ENCODE measurements at regions not wholly inside any gene's neighbourhood (a gene's known extent, or its start where the extent isn't known, plus 50 kb on each side); places are given as distances from the start of the nearest gene placed in this dataset.

DNA sequence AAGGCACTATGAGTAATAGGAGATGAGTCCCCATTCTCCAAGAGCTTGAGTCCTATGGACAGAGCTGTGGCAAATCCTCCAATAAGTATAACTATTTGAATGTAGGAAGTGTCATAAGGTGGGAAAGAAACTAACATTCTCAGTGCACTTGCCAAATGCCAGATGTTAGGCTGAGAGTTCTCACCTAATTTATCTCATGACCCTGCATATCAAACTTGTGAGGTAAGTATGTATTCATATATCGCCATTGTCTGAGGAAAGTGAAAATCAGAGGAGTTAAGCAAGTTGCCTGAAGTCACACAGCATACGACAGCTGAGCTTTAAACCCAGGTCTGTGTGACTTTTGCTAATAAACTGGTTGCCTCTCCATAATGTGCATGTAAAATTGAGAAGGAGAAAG, 169.5 kb downstream of the TTC32 start:
- Histone ChIP-seq H3K4me3 (ENCODE audit: insufficient read depth, low read length) (no peak overlapping the region), H3K36me3 (ENCODE audit: insufficient read depth, low read length) (no peaks in the 10 kb centered on the region), H3K9me3 (ENCODE audit: low read depth, low read length) (no peaks in the 10 kb centered on the region), H3K27me3 (ENCODE audit: insufficient read depth, low read length) (no peaks in the 10 kb centered on the region), H3K4me1 (ENCODE audit: insufficient read depth, low read length) (peaks cover 17% of the 10 kb centered on the region), H4K20me1 (ENCODE audit: insufficient read depth, low read length) (no peaks in the 10 kb centered on the region), H3K27ac (ENCODE audit: low read depth, low read length) (no peak overlapping the region), H2AFZ (ENCODE audit: low read length) (no peak overlapping the region), H3K79me2 (ENCODE audit: insufficient read depth, low read length) (no peaks in the 10 kb centered on the region), H3K4me2 (ENCODE audit: insufficient read depth, low read length) (no peak overlapping the region)
- TF ChIP-seq, protein P1, sequence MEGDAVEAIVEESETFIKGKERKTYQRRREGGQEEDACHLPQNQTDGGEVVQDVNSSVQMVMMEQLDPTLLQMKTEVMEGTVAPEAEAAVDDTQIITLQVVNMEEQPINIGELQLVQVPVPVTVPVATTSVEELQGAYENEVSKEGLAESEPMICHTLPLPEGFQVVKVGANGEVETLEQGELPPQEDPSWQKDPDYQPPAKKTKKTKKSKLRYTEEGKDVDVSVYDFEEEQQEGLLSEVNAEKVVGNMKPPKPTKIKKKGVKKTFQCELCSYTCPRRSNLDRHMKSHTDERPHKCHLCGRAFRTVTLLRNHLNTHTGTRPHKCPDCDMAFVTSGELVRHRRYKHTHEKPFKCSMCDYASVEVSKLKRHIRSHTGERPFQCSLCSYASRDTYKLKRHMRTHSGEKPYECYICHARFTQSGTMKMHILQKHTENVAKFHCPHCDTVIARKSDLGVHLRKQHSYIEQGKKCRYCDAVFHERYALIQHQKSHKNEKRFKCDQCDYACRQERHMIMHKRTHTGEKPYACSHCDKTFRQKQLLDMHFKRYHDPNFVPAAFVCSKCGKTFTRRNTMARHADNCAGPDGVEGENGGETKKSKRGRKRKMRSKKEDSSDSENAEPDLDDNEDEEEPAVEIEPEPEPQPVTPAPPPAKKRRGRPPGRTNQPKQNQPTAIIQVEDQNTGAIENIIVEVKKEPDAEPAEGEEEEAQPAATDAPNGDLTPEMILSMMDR (IDR thresholded peaks at IDR 0.05; ENCODE audit: extremely low read depth, low read depth, low read length) = no peak
- no peak for DNase-seq (ENCODE audit: insufficient read length, low spot score, missing footprints)

DNA sequence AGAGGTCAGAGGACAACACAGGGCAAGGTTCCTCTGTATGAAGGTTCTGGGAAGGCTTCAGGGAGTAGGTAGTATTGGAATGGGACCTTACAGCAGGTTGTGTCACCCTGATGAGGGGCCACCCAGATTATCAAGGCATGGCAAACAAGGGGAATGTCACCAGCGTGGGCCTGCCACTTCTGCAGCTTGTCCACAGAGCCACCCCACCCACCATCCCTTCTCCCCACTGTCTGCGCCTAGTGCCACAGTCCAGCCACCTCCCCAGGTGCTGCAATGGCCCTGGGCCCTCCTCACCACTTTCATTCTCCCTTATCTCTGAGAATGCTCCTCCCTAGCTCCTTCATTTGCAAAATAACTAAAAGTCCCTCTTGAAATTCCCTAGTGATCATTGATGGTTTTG, 170.3 kb downstream of the TTC32 start:
- TF ChIP-seq, protein P1 (IDR thresholded peaks at IDR 0.05; ENCODE audit: extremely low read depth, low read depth, low read length) = no peak
- Histone ChIP-seq H2AFZ (ENCODE audit: low read length) (no peak overlapping the region), H3K36me3 (ENCODE audit: insufficient read depth, low read length) (no peaks in the 10 kb centered on the region)

DNA sequence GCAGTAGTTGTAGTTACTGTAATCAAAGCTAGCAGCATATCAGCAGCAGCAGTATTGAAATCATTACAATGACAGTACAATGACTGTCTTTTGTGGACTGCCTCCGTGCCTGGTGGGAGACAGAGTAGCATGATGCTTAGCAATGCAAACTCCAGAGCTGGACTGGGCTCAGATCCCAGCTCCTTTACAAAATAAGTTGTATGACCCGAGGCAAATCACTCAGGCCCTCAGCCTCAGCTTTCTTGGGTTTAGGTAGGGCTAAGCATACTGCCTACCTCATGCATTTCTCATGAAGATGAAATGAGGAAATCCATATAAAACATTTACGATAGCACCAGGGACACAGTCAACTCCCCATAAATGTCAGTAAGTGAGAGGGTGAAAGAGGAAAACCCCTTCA, 170.7 kb downstream of the TTC32 start:
- Histone ChIP-seq H3K4me3 (ENCODE audit: insufficient read depth, low read length) (no peak overlapping the region), H3K27ac (ENCODE audit: low read depth, low read length) (no peak overlapping the region), H3K9me3 (ENCODE audit: low read depth, low read length) (no peaks in the 10 kb centered on the region), H3K4me2 (ENCODE audit: insufficient read depth, low read length) (no peak overlapping the region), H3K4me1 (ENCODE audit: insufficient read depth, low read length) (peaks cover 17% of the 10 kb centered on the region), H3K79me2 (ENCODE audit: insufficient read depth, low read length) (no peaks in the 10 kb centered on the region), H2AFZ (ENCODE audit: low read length) (no peak overlapping the region), H3K36me3 (ENCODE audit: insufficient read depth, low read length) (no peaks in the 10 kb centered on the region), H4K20me1 (ENCODE audit: insufficient read depth, low read length) (no peaks in the 10 kb centered on the region), H3K27me3 (ENCODE audit: insufficient read depth, low read length) (no peaks in the 10 kb centered on the region)
- TF ChIP-seq, protein P1 (IDR thresholded peaks at IDR 0.05; ENCODE audit: extremely low read depth, low read depth, low read length) = no peak
- no peak for DNase-seq (ENCODE audit: insufficient read length, low spot score, missing footprints)

More for the DNA sequence above, 170.3 kb downstream of the TTC32 start:
- Histone ChIP-seq H3K27ac (ENCODE audit: low read depth, low read length) (no peak overlapping the region), H3K4me2 (ENCODE audit: insufficient read depth, low read length) (no peak overlapping the region), H3K4me3 (ENCODE audit: insufficient read depth, low read length) (no peak overlapping the region), H4K20me1 (ENCODE audit: insufficient read depth, low read length) (no peaks in the 10 kb centered on the region), H3K79me2 (ENCODE audit: insufficient read depth, low read length) (no peaks in the 10 kb centered on the region), H3K27me3 (ENCODE audit: insufficient read depth, low read length) (no peaks in the 10 kb centered on the region), H3K4me1 (ENCODE audit: insufficient read depth, low read length) (peaks cover 17% of the 10 kb centered on the region), H3K9me3 (ENCODE audit: low read depth, low read length) (no peaks in the 10 kb centered on the region)
- DNase-seq (ENCODE audit: insufficient read length, low spot score, missing footprints) = no peak

DNA sequence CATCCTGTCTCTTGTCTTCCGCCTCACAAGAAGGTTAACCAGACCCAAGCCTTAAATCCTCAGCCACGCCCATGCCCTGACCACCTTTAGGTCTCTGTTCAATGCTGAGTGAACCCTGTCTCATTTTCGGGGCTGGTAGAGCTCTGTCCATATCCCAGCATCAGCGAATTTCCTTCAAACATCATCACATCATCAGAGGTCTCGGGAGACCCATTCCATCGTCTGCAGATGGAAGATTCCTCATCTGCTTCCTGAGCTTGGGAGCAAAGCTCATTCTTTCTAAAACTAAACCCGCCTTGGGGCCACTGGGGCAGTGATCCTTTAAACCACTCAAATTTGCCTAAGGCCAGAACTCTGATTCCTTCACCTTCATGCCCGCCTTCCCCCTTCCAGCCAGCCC, 173.7 kb downstream of the TTC32 start:
- TF ChIP-seq, protein P1 (IDR thresholded peaks at IDR 0.05; ENCODE audit: extremely low read depth, low read depth, low read length) = no peak
- Histone ChIP-seq H3K27me3 (ENCODE audit: insufficient read depth, low read length) (no peaks in the 10 kb centered on the region), H3K4me3 (ENCODE audit: insufficient read depth, low read length) (no peak overlapping the region), H3K9me3 (ENCODE audit: low read depth, low read length) (no peaks in the 10 kb centered on the region), H3K27ac (ENCODE audit: low read depth, low read length) (no peak overlapping the region), H3K79me2 (ENCODE audit: insufficient read depth, low read length) (no peaks in the 10 kb centered on the region), H2AFZ (ENCODE audit: low read length) (no peak overlapping the region), H3K36me3 (ENCODE audit: insufficient read depth, low read length) (no peaks in the 10 kb centered on the region), H4K20me1 (ENCODE audit: insufficient read depth, low read length) (no peaks in the 10 kb centered on the region), H3K4me1 (ENCODE audit: insufficient read depth, low read length) (peaks cover 1% of the 10 kb centered on the region), H3K4me2 (ENCODE audit: insufficient read depth, low read length) (no peak overlapping the region)
- no peak for DNase-seq (ENCODE audit: insufficient read length, low spot score, missing footprints)
